OCI-LY1 (cell line): ENCODE measurements at regions not wholly inside any gene's neighbourhood (a gene's known extent, or its start where the extent isn't known, plus 50 kb on each side); places are given as distances from the start of the nearest gene placed in this dataset.

ENCODE experiments used
- H2AFZ ChIP-seq: fragments of 200-600 bp; sonication (generic), shearing (Covaris generic); 2 replicates; pipeline ENCODE4 v1.6.0; 2014; ENCODE audit warnings: antibody characterized with exemption, mild to moderate bottlenecking, low read length
- H3F3A ChIP-seq: fragments of 200-600 bp; sonication (generic), shearing (Covaris generic); 2 replicates; pipeline ENCODE4 v1.6.0; 2014; ENCODE audit warnings: mild to moderate bottlenecking, antibody characterized with exemption, low read length, moderate library complexity; ENCODE audit not compliant: insufficient read depth
- H3K27ac ChIP-seq: fragments of 200-600 bp; sonication (generic); 2 replicates; pipeline ENCODE4 v1.5.1; 2014; ENCODE audit warnings: low read length, mixed run types, mild to moderate bottlenecking, low read depth; ENCODE audit not compliant: poor library complexity, severe bottlenecking
- H3K27me3 ChIP-seq: fragments of 200-600 bp; sonication (generic); 2 replicates; pipeline ENCODE4 v1.6.0; 2014; ENCODE audit warnings: antibody characterized with exemption, mild to moderate bottlenecking, low read length, moderate library complexity; ENCODE audit not compliant: insufficient read depth
- H3K36me3 ChIP-seq: fragments of 200-600 bp; sonication (generic); 2 replicates; pipeline ENCODE4 v1.6.1; 2014; ENCODE audit warnings: mild to moderate bottlenecking, antibody characterized with exemption, low read length, moderate library complexity, mixed read lengths; ENCODE audit not compliant: insufficient read depth
- H3K4me1 ChIP-seq: fragments of 200-600 bp; sonication (generic); 2 replicates; pipeline ENCODE4 v1.5.1; 2014; ENCODE audit warnings: mild to moderate bottlenecking, low read length, moderate library complexity; ENCODE audit not compliant: insufficient read depth, severe bottlenecking
- H3K4me2 ChIP-seq: fragments of 200-600 bp; sonication (generic), shearing (Covaris generic); 2 replicates; pipeline ENCODE4 v1.6.1; 2014; ENCODE audit warnings: low read length
- H3K4me3 ChIP-seq: fragments of 200-600 bp; sonication (generic); 2 replicates; pipeline ENCODE4 v1.5.1; 2014; ENCODE audit warnings: low read length, low read depth, mild to moderate bottlenecking, mixed read lengths; ENCODE audit not compliant: poor library complexity, severe bottlenecking
- H3K79me2 ChIP-seq: fragments of 200-600 bp; shearing (Covaris generic); 2 replicates; pipeline ENCODE4 v1.6.1; 2016; ENCODE audit warnings: mixed run types, low read length, mixed read lengths; ENCODE audit not compliant: insufficient read depth
- H3K9ac ChIP-seq: fragments of 200-600 bp; sonication (generic), shearing (Covaris generic); 2 replicates; pipeline ENCODE4 v1.6.1; 2014; ENCODE audit warnings: mild to moderate bottlenecking, low read length, mixed read lengths
- H3K9me2 ChIP-seq: fragments of 200-600 bp; sonication (generic), shearing (Covaris generic); 2 replicates; pipeline ENCODE4 v1.6.1; 2014; ENCODE audit warnings: low read depth, mild to moderate bottlenecking, low read length, mixed read lengths
- H3K9me3 ChIP-seq: fragments of 200-600 bp; shearing (Covaris generic); 2 replicates; pipeline ENCODE4 v1.6.1; 2014; ENCODE audit warnings: low read length, mixed read lengths
- H4K20me1 ChIP-seq: fragments of 200-600 bp; sonication (generic), shearing (Covaris generic); 2 replicates; pipeline ENCODE4 v1.6.0; 2016; ENCODE audit warnings: mild to moderate bottlenecking, low read length; ENCODE audit not compliant: insufficient read depth
- EZH2 ChIP-seq: fragments of 200-600 bp; sonication (generic), shearing (Covaris generic); IDR thresholded peaks from 2 replicates; pipeline ENCODE4 v1.8.0; 2017; ENCODE audit warnings: borderline replicate concordance, mixed run types, mild to moderate bottlenecking, antibody characterized with exemption, low read length, moderate library complexity, mixed read lengths
- TF ChIP-seq, protein P1 (sequence below): fragments of 200-600 bp; sonication (generic), shearing (Covaris generic); IDR thresholded peaks from 2 replicates; pipeline ENCODE4 v1.5.1; 2017; ENCODE audit warnings: mild to moderate bottlenecking, antibody characterized with exemption, low read length, moderate library complexity, mixed read lengths

DNA sequence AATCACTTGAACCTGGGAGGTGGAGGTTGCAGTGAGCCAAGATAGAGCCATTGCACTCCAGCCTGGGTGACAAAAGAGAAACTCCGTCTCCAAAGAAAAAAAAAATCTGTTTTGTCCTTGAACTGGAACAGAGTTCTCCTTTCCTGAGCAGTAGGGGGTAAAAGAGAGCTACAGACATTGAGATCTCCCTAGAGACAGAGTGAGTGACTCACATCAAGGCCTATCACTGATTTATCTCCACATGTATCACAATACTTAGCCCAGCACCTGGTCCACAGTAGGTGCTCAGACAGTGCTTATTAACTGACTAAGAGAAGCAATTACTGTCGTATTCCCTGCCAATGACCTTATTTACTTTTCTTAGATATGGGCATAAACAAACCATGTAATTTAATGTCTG is 354.1 kb upstream of the C1orf87 start:
- Histone ChIP-seq H3K9me3 (no peaks in the 10 kb centered on the region), H3K9ac (no peak overlapping the region), H3K9me2 (no peaks in the 10 kb centered on the region), H2AFZ (no peak overlapping the region), H3K27ac (no peak overlapping the region), H3K4me3 (no peak overlapping the region), H4K20me1 (no peaks in the 10 kb centered on the region), H3K4me2 (no peak overlapping the region), H3K4me1 (no peaks in the 10 kb centered on the region), H3K79me2 (no peaks in the 10 kb centered on the region), H3F3A (no peaks in the 10 kb centered on the region), H3K27me3 (no peaks in the 10 kb centered on the region), H3K36me3 (no peaks in the 10 kb centered on the region)
- TF ChIP-seq, protein P1, sequence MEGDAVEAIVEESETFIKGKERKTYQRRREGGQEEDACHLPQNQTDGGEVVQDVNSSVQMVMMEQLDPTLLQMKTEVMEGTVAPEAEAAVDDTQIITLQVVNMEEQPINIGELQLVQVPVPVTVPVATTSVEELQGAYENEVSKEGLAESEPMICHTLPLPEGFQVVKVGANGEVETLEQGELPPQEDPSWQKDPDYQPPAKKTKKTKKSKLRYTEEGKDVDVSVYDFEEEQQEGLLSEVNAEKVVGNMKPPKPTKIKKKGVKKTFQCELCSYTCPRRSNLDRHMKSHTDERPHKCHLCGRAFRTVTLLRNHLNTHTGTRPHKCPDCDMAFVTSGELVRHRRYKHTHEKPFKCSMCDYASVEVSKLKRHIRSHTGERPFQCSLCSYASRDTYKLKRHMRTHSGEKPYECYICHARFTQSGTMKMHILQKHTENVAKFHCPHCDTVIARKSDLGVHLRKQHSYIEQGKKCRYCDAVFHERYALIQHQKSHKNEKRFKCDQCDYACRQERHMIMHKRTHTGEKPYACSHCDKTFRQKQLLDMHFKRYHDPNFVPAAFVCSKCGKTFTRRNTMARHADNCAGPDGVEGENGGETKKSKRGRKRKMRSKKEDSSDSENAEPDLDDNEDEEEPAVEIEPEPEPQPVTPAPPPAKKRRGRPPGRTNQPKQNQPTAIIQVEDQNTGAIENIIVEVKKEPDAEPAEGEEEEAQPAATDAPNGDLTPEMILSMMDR, result no peak
- TF ChIP-seq EZH2, result no peak

DNA sequence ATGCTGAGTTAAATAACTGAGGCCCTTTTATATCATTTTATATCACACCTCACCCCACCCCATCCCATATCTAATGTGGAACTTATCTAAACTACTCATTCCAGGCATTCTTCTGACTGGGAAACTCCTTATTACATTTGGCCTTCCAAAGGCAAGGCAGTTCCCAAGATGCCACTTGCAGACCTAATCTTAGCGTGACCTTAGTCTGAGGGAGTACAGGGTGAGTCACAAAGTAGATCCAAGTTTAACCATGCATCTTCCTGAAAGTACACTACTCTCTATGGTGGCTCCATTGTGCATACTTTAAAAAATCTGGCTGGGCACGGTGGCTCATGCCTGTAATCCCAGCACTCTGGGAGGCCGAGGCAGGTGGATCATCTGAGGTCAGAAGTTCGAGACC is 353.6 kb upstream of the C1orf87 start:
- Histone ChIP-seq H3K27me3 (no peaks in the 10 kb centered on the region), H3K4me3 (no peak overlapping the region), H4K20me1 (no peaks in the 10 kb centered on the region), H3K9me3 (no peaks in the 10 kb centered on the region), H3K9ac (no peak overlapping the region), H3K9me2 (no peaks in the 10 kb centered on the region), H2AFZ (no peak overlapping the region), H3F3A (no peaks in the 10 kb centered on the region), H3K4me1 (no peaks in the 10 kb centered on the region), H3K4me2 (no peak overlapping the region), H3K27ac (no peak overlapping the region), H3K79me2 (no peaks in the 10 kb centered on the region), H3K36me3 (no peaks in the 10 kb centered on the region)
- TF ChIP-seq EZH2, result no peak
- TF ChIP-seq, protein P1, result no peak

DNA sequence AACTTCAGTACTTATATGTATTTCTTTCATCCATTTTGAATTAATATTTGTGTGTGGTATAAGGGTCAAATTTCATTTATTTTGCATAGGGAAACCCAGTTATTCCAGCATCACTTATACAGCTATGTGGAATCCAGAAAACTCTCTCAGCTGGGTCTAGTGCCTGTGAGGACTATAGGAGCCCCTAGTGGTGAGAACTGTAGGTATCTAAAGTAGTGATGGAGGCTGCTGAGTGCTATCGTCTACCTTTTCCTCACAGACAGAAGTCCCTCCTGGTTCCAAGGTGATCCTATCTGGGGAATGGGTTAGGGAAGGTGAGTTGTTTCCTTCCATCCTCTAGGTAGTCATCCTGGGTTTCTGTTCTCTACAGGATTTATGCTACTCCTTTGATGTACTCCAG is 352.0 kb upstream of the C1orf87 start:
- Histone ChIP-seq H3K9ac (no peak overlapping the region), H3K9me2 (no peaks in the 10 kb centered on the region), H4K20me1 (no peaks in the 10 kb centered on the region), H3K27me3 (no peaks in the 10 kb centered on the region), H2AFZ (no peak overlapping the region), H3K36me3 (no peaks in the 10 kb centered on the region), H3K4me2 (no peak overlapping the region), H3K79me2 (no peaks in the 10 kb centered on the region), H3K4me3 (no peak overlapping the region), H3K4me1 (no peaks in the 10 kb centered on the region), H3K9me3 (no peaks in the 10 kb centered on the region), H3K27ac (no peak overlapping the region), H3F3A (no peaks in the 10 kb centered on the region)
- TF ChIP-seq, protein P1, result peak; percentile 48
- no peak for TF ChIP-seq EZH2
